Breast epithelium (tissue), 3 donors: ENCODE measurements at regions not wholly inside any gene's neighbourhood (a gene's known extent, or its start where the extent isn't known, plus 50 kb on each side); places are given as distances from the start of the nearest gene placed in this dataset.

Source experiments
- POLR2A ChIP-seq: fragments of 450-650 bp; IDR thresholded peaks from one replicate; pipeline ENCODE4 v1.6.1; 2016; ENCODE audit warnings: antibody characterized with exemption, mild to moderate bottlenecking, moderate library complexity
- POLR2AphosphoS5 ChIP-seq, 3 donors: sonication (generic); formaldehyde crosslinking; IDR thresholded peaks; one replicate each; pipeline ENCODE4 v1.6.1; 2017; ENCODE audit warnings: antibody characterized with exemption in 3 of 3
- TF ChIP-seq, protein P1 (sequence below), 3 donors: fragments of 450-650 bp; IDR thresholded peaks; one replicate each; pipeline ENCODE4 v1.5.1; 2016 to 2017; ENCODE audit warnings: antibody characterized with exemption in 3 of 3, mild to moderate bottlenecking in 3 of 3, moderate library complexity in 3 of 3

- TF ChIP-seq, protein P1, sequence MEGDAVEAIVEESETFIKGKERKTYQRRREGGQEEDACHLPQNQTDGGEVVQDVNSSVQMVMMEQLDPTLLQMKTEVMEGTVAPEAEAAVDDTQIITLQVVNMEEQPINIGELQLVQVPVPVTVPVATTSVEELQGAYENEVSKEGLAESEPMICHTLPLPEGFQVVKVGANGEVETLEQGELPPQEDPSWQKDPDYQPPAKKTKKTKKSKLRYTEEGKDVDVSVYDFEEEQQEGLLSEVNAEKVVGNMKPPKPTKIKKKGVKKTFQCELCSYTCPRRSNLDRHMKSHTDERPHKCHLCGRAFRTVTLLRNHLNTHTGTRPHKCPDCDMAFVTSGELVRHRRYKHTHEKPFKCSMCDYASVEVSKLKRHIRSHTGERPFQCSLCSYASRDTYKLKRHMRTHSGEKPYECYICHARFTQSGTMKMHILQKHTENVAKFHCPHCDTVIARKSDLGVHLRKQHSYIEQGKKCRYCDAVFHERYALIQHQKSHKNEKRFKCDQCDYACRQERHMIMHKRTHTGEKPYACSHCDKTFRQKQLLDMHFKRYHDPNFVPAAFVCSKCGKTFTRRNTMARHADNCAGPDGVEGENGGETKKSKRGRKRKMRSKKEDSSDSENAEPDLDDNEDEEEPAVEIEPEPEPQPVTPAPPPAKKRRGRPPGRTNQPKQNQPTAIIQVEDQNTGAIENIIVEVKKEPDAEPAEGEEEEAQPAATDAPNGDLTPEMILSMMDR (IDR thresholded peaks at IDR 0.05): no peak
- TF ChIP-seq POLR2AphosphoS5 (IDR thresholded peaks at IDR 0.05): no peak
- TF ChIP-seq POLR2A: no peak
These were observed 108.4 kb upstream of the UNC5B start for GRCh38 chr10:71103961-71104360.
